PC-9 (cell line): ENCODE measurements at regions not wholly inside any gene's neighbourhood (a gene's known extent, or its start where the extent isn't known, plus 50 kb on each side); places are given as distances from the start of the nearest gene placed in this dataset. TPM values are rescaled to one million over a fixed set of nuclear protein-coding genes. Genes with fewer than 3 reads are reported as not detected.

Experiments
- BruUV-seq: library from RNA; stranded (reverse); fragments of 400-500 nt; replicated peaks from 2 replicates; lab custom pipeline; 2021; lab: Mats Ljungman, UMichigan
- CTCF ChIA-PET: fragments of 300-600 bp; sonication (Branson Sonifier 250); formaldehyde crosslinking; loops from one replicate; lab custom pipeline; 2022; ENCODE audit warnings: antibody characterized with exemption; lab: Charles Lee
- POLR2A ChIA-PET: fragments of 300-600 bp; sonication (Branson Sonifier 250); formaldehyde crosslinking; loops from one replicate; lab custom pipeline; 2022; ENCODE audit warnings: antibody characterized with exemption; ENCODE audit not compliant: unreplicated experiment; lab: Charles Lee
- DNase-seq, 2 experiments: peaks; one replicate each; pipeline versions ENCODE4 v3.0.0 to v3.0.0-alpha.2; 2015 to 2022; ENCODE audit warnings: mixed read lengths in 1 of 2
- H2AFZ ChIP-seq: fragments of 200-600 bp; sonication (generic); 2 replicates; pipeline ENCODE4 v1.8.1; 2017; ENCODE audit warnings: antibody characterized with exemption
- H3F3A ChIP-seq: fragments of 200-600 bp; sonication (generic); 2 replicates; pipeline ENCODE4 v1.8.1; 2017; ENCODE audit warnings: antibody characterized with exemption, mild to moderate bottlenecking, low read depth; ENCODE audit not compliant: insufficient read depth
- H3K27ac ChIP-seq: fragments of 200-600 bp; sonication (generic); 2 replicates; pipeline ENCODE4 v1.6.1; 2016; ENCODE audit warnings: mixed run types
- H3K27me3 ChIP-seq: fragments of 200-600 bp; sonication (generic); 2 replicates; pipeline ENCODE4 v1.6.1; 2016; ENCODE audit warnings: low read depth, mixed run types; ENCODE audit not compliant: insufficient read depth
- H3K36me3 ChIP-seq: fragments of 200-600 bp; sonication (generic); 2 replicates; pipeline ENCODE4 v1.6.1; 2016; ENCODE audit warnings: low read depth, mixed run types
- H3K4me1 ChIP-seq: fragments of 200-600 bp; sonication (generic); replicated peaks from 2 replicates; pipeline ENCODE4 v1.6.1; 2016; ENCODE audit warnings: mixed run types; ENCODE audit not compliant: insufficient read depth
- H3K4me2 ChIP-seq: fragments of 200-600 bp; sonication (generic); 2 replicates; pipeline ENCODE4 v1.6.1; 2017; ENCODE audit warnings: mixed run types
- H3K4me3 ChIP-seq: fragments of 200-600 bp; sonication (generic); 2 replicates; pipeline ENCODE4 v1.6.1; 2016; ENCODE audit warnings: mixed run types
- H3K79me2 ChIP-seq: fragments of 200-600 bp; sonication (generic); 2 replicates; pipeline ENCODE4 v1.6.1; 2017; ENCODE audit warnings: low read depth, mixed run types
- H3K9me2 ChIP-seq: fragments of 200-600 bp; sonication (generic); 2 replicates; pipeline ENCODE4 v1.8.1; 2017; ENCODE audit warnings: mild to moderate bottlenecking; ENCODE audit not compliant: insufficient read depth
- H3K9me3 ChIP-seq: fragments of 200-600 bp; sonication (generic); 2 replicates; pipeline ENCODE4 v1.8.1; 2016; ENCODE audit warnings: low read depth; ENCODE audit not compliant: insufficient read depth
- H4K20me1 ChIP-seq: fragments of 200-600 bp; sonication (generic); 2 replicates; pipeline ENCODE4 v1.8.1; 2017; ENCODE audit not compliant: insufficient read depth
- EZH2 ChIP-seq: fragments of 200-600 bp; sonication (generic); IDR thresholded peaks from 2 replicates; pipeline ENCODE4 v1.8.0; 2017; ENCODE audit warnings: antibody characterized with exemption, low read depth
- intact Hi-C: fragments of 100-400 bp; cut with micrococcal nuclease; formaldehyde crosslinking; loops from one replicate; pipeline ENCODE4 v1.10.0; 2022; ENCODE audit not compliant: unreplicated experiment
- microRNA-seq: library from miRNA; unstranded; fragments of <30 nt; microRNA quantifications from one replicate; pipeline ENCODE4 v1.2.0, GENCODE V29; 2021; ENCODE audit warnings: borderline number of aligned reads, borderline replicate concordance
- TF ChIP-seq, protein P1 (sequence below): fragments of 200-600 bp; sonication (generic); conservative IDR thresholded peaks from 2 replicates; pipeline ENCODE4 v1.6.1; 2017; ENCODE audit warnings: mixed run types, antibody characterized with exemption, mild to moderate bottlenecking, moderate library complexity

DNA sequence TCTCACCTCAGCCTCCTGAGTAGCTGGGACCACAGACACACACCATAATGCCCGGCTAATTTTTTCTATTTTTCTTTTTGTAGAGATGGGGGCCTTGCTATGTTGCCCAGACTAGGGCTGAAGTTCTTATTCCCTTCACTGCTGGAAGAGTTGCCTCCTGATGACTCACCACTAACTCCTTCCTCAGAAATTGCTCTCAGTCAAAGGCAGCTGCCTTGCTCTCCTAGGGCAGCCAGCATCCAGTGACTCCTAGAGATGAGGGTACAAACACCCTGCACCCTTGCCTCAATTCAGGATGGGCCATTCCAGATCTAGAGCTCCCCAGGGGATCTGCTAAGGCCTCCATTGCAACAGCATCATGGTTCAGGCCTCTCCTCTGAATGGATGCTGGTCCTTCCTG, 54.0 kb upstream of the RASSF8 start:
- no peak for DNase-seq
- no peaks in the 10 kb centered on the region; the same call in 1 of the 2 replicates for H3K9me2 ChIP-seq
- H3F3A ChIP-seq: no peaks in the 10 kb centered on the region; the same call in 1 of the 2 replicates
- BruUV-seq: no TSS peak
- no peaks in the 10 kb centered on the region for H4K20me1 ChIP-seq
- H3K4me2 ChIP-seq: no peak overlapping the region
- no peak overlapping the region for H3K27ac ChIP-seq
- TF ChIP-seq, protein P1, sequence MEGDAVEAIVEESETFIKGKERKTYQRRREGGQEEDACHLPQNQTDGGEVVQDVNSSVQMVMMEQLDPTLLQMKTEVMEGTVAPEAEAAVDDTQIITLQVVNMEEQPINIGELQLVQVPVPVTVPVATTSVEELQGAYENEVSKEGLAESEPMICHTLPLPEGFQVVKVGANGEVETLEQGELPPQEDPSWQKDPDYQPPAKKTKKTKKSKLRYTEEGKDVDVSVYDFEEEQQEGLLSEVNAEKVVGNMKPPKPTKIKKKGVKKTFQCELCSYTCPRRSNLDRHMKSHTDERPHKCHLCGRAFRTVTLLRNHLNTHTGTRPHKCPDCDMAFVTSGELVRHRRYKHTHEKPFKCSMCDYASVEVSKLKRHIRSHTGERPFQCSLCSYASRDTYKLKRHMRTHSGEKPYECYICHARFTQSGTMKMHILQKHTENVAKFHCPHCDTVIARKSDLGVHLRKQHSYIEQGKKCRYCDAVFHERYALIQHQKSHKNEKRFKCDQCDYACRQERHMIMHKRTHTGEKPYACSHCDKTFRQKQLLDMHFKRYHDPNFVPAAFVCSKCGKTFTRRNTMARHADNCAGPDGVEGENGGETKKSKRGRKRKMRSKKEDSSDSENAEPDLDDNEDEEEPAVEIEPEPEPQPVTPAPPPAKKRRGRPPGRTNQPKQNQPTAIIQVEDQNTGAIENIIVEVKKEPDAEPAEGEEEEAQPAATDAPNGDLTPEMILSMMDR: no peak
- no peak for TF ChIP-seq EZH2
- no peak overlapping the region for H3K4me3 ChIP-seq
- H2AFZ ChIP-seq: no peak overlapping the region
- intact Hi-C loops: no loop called here
- no peaks in the 10 kb centered on the region for H3K27me3 ChIP-seq
- CTCF ChIA-PET: no interaction called here
- H3K9me3 ChIP-seq: 0 out of 2 replicates have a peak, but pooled peaks cover 3% of the 10 kb centered on the region
- H3K36me3 ChIP-seq: no peaks in the 10 kb centered on the region
- no peaks in the 10 kb centered on the region for H3K4me1 ChIP-seq
- no peaks in the 10 kb centered on the region for H3K79me2 ChIP-seq
- POLR2A ChIA-PET: no interaction called here

DNA sequence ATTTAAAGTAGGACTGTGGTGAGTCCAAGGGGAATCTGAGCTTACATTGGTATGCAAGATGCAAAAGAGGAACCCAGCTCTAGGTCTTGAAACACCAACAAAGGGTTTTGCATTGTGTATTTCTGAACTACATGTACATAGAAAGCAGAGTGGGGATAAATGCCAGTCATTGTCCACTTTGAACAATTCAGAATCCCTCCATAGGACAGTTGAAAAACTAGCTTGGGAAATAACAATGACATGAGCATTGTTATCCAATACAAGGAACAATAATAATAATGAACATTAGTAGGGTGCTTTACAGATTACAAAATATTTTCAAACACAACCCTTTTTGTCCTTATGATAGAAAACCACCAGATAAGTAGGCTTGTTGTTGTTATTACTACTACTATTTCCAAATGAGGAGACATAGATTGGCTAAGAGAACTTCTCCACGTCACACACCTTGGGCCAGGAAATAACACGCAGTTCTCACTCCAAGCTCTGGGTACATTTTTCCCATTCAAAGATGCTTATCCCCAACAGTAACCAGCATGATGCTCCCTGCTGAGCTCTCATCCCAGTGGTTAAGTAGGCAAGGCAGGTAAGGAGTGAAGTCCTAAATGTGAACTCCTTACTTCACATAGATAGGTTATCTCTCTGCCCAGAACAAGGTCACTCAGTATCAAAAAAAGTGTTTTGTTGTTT, 51.7 kb upstream of the RASSF8 start:
- ChIA-PET CTCF (no interaction called here), POLR2A (no interaction called here)
- no peak overlapping the region for H3K4me3 ChIP-seq
- H3K27me3 ChIP-seq: no peaks in the 10 kb centered on the region
- DNase-seq: no peak
- TF ChIP-seq EZH2: no peak
- TF ChIP-seq, protein P1: no peak
- H3K4me2 ChIP-seq: no peak overlapping the region
- no peaks in the 10 kb centered on the region for H3K9me3 ChIP-seq
- H3K27ac ChIP-seq: no peak overlapping the region
- H3K79me2 ChIP-seq: no peaks in the 10 kb centered on the region
- no peaks in the 10 kb centered on the region for H4K20me1 ChIP-seq
- BruUV-seq: no TSS peak
- H2AFZ ChIP-seq: no peak overlapping the region
- intact Hi-C loops: no loop called here
- no peaks in the 10 kb centered on the region for H3K4me1 ChIP-seq
- H3K36me3 ChIP-seq: no peaks in the 10 kb centered on the region
- no peaks in the 10 kb centered on the region; the same call in 1 of the 2 replicates for H3F3A ChIP-seq
- H3K9me2 ChIP-seq: no peaks in the 10 kb centered on the region; the same call in 1 of the 2 replicates

Small RNA genes in the stretch of these regions (microRNA-seq; reads per million reads assigned to microRNA genes)
- gene MIR4302: not detected
